Right atrium auricular region (tissue), 2 donors: ENCODE measurements at regions not wholly inside any gene's neighbourhood (a gene's known extent, or its start where the extent isn't known, plus 50 kb on each side); places are given as distances from the start of the nearest gene placed in this dataset.

Experiments
- DNase-seq: peaks from one replicate; pipeline ENCODE4 v3.0.0-alpha.2; 2019; ENCODE audit warnings: low spot score
- H3K27ac ChIP-seq, 2 donors: fragments of 200-600 bp; sonication (generic); 1 replicate in 1 of 2; 2 replicates in 1 of 2; pipeline ENCODE4 v1.5.1; 2016 to 2019
- H3K27me3 ChIP-seq, 2 donors: fragments of 200-600 bp; sonication (generic); one replicate each; pipeline versions ENCODE4 v1.5.1 to v1.6.0; 2017 to 2019
- H3K36me3 ChIP-seq: fragments of 200-600 bp; sonication (generic); one replicate; pipeline ENCODE4 v1.5.1; 2016
- H3K4me1 ChIP-seq, 2 donors: fragments of 200-600 bp; sonication (generic); one replicate each; pipeline versions ENCODE4 v1.5.1 to v1.6.0; 2017 to 2019
- H3K4me3 ChIP-seq, 2 donors: fragments of 200-600 bp; sonication (generic); 1 replicate in 1 of 2; 2 replicates in 1 of 2; pipeline ENCODE4 v1.5.1; 2017 to 2019; ENCODE audit warnings: mild to moderate bottlenecking in 1 of 2, moderate library complexity in 1 of 2
- H3K9me3 ChIP-seq, 2 donors: fragments of 200-600 bp; sonication (generic); one replicate each; pipeline ENCODE4 v1.5.1; 2019
- TF ChIP-seq, protein P1 (sequence below), 2 donors: fragments of 200-600 bp; sonication (generic); IDR thresholded peaks; one replicate each; pipeline ENCODE4 v1.5.1; 2019; ENCODE audit warnings: antibody characterized with exemption in 2 of 2

DNA sequence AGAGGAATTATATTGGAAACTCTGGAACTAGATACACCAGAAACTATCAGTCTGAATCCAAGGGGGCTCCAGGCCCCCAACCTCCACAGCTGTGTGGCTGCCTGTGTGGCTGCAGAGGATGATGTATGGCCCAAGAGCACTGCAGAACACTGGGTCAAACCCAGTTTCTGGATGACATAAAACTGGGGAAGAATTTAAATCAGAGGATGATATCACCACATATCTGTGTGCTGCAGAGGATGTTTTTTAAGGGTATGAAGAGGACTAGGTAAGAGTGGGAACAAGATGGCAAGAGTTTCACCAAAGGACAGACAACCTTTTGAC is 226.4 kb downstream of the SUCLA2 start:
- DNase-seq, result no peak
- Histone ChIP-seq H3K4me3 (no peak overlapping the region), H3K36me3 (no peaks in the 10 kb centered on the region), H3K9me3 (peaks cover 0 to under 1% of the 10 kb centered on the region in 2 donors), H3K4me1 (peaks cover 0 to 7% of the 10 kb centered on the region in 2 donors), H3K27me3 (no peaks in the 10 kb centered on the region), H3K27ac (no peak overlapping the region)
- TF ChIP-seq, protein P1, sequence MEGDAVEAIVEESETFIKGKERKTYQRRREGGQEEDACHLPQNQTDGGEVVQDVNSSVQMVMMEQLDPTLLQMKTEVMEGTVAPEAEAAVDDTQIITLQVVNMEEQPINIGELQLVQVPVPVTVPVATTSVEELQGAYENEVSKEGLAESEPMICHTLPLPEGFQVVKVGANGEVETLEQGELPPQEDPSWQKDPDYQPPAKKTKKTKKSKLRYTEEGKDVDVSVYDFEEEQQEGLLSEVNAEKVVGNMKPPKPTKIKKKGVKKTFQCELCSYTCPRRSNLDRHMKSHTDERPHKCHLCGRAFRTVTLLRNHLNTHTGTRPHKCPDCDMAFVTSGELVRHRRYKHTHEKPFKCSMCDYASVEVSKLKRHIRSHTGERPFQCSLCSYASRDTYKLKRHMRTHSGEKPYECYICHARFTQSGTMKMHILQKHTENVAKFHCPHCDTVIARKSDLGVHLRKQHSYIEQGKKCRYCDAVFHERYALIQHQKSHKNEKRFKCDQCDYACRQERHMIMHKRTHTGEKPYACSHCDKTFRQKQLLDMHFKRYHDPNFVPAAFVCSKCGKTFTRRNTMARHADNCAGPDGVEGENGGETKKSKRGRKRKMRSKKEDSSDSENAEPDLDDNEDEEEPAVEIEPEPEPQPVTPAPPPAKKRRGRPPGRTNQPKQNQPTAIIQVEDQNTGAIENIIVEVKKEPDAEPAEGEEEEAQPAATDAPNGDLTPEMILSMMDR (IDR thresholded peaks at IDR 0.05), result no peak

DNA sequence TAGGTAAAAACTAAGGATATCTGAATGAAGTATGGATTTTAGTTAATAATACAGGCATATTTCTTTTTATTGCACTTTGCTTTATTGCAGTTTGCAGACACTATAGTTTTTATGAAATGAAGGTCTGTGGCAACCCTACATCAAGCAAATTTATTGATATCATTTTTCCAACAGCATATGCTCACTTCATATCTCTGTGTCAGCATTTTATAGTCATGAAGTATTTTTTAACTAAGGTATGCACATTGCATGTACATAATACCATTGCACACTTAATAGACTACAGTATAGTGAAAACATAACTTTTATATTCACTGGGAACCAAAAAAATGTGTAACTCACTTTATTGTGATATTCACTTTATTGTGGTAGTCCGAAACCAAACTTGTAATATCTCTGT is 236.3 kb downstream of the SUCLA2 start:
- Histone ChIP-seq H3K36me3 (no peaks in the 10 kb centered on the region), H3K9me3 (peaks cover 0 to 5% of the 10 kb centered on the region in 2 donors), H3K4me3 (no peak overlapping the region), H3K4me1 (no peaks in the 10 kb centered on the region), H3K27ac (no peak overlapping the region), H3K27me3 (no peaks in the 10 kb centered on the region)
- TF ChIP-seq, protein P1 (IDR thresholded peaks at IDR 0.05), result no peak
- DNase-seq, result no peak

DNA sequence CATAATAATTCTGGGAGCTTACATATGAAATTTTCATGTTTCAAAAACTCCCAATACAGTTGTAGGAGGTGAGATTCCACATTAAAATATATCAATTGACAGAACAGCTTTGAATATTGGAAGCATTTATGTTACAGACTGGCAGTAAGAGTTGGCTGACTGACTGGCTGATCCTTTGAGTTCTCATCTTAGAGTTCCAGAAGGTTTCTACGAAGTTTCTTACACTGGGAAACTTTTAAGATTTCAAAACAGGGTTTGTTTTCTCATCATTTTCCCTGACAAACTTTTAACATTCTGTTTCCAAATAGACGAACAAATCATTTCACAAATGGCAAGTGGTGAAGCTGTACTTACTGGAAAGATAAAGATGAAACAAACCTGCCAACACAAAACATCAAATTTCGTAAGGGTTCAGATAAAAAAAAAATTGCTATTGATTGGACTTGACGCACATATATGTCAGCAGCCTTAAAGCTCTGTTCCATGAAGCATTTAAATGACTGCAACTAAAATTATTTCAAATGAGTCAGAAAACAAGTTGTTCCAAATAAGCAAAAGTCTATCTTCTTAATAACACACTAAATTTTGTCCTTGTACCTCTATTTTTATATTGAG is 243.5 kb downstream of the SUCLA2 start:
- Histone ChIP-seq H3K4me1 (no peaks in the 10 kb centered on the region), H3K36me3 (no peaks in the 10 kb centered on the region), H3K9me3 (no peaks in the 10 kb centered on the region), H3K27ac (no peak overlapping the region), H3K27me3 (no peaks in the 10 kb centered on the region), H3K4me3 (no peak overlapping the region)
- TF ChIP-seq, protein P1 (IDR thresholded peaks at IDR 0.05), result no peak
- DNase-seq, result no peak

DNA sequence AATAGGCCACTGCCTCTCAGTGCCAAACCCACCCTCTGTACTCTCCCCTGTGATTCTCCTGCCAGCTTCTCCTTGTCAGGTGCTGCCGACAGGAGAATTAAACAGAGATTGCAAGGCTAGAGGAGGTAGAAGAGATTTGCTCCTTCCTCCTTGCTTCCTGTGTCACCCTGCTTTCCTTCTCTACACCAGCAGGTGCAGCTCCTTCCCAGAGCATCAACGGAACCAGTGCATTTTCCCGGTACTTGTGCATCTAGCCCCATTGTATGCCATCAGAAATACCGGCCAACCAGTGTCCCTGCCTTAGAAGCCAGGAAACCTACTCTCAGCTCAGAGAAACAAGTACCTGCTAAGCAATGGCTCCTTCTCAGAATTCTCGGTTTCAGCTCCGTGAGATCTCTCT is 253.2 kb downstream of the SUCLA2 start:
- no peak for DNase-seq
- TF ChIP-seq, protein P1 (IDR thresholded peaks at IDR 0.05), result no peak
- H3K4me3 ChIP-seq, result no peak overlapping the region

DNA sequence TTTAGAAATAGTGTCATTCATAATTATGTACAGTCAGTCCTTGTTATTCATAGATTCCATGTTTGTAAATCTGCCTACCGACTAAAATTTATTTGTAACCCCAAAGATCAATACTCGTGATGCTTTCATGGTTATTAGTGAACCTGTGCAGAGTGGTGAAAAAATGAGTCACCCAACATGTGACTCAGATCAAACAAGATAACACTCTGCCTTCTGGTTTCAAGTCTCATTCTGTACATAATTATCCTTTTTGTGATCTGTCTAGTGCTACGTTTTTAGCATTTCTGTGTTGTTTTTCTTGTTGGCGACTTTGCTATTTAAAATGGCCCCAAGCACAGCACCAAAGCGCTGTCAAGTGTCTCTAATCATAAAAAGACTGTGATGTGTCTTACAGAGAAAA is 274.7 kb downstream of the SUCLA2 start:
- Histone ChIP-seq H3K4me1 (no peaks in the 10 kb centered on the region), H3K27me3 (no peaks in the 10 kb centered on the region), H3K4me3 (no peak overlapping the region), H3K27ac (no peak overlapping the region), H3K9me3 (no peaks in the 10 kb centered on the region), H3K36me3 (no peaks in the 10 kb centered on the region)
- TF ChIP-seq, protein P1 (IDR thresholded peaks at IDR 0.05), result no peak
- no peak for DNase-seq

More for the DNA sequence above, 253.2 kb downstream of the SUCLA2 start:
- Histone ChIP-seq H3K4me1 (no peaks in the 10 kb centered on the region), H3K9me3 (no peaks in the 10 kb centered on the region), H3K27me3 (no peaks in the 10 kb centered on the region), H3K27ac (no peak overlapping the region), H3K36me3 (no peaks in the 10 kb centered on the region)

DNA sequence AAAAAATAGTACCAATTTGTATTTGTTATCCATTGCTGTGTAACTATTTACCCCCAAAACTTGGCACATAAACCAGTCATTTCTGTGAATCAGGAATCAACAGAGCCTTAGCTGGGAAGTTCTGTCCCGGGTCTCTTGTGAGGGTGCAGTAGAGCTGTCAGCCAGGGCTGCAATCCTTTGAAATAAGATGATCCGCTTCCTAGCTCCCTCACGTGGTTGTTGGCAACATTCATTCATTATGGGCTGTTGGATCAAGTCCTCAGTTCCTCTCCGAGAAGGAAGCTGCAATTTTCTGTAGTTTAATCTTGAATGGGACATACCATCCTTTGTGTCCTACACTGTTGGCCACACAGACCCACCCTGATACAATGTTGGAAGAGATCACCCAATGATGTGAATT is 277.2 kb downstream of the SUCLA2 start:
- Histone ChIP-seq H3K4me3 (no peak overlapping the region), H3K27me3 (no peaks in the 10 kb centered on the region), H3K4me1 (no peaks in the 10 kb centered on the region), H3K36me3 (no peaks in the 10 kb centered on the region), H3K27ac (no peak overlapping the region), H3K9me3 (no peaks in the 10 kb centered on the region)
- DNase-seq, result no peak
- TF ChIP-seq, protein P1 (IDR thresholded peaks at IDR 0.05), result no peak
